Right lobe of liver (tissue), 4 donors: ENCODE measurements at regions not wholly inside any gene's neighbourhood (a gene's known extent, or its start where the extent isn't known, plus 50 kb on each side); places are given as distances from the start of the nearest gene placed in this dataset.

Experiments
- CTCF ChIP-seq, 4 donors: fragments of 200-600 bp in 3 of 4; fragments of 450-650 bp in 1 of 4; IDR thresholded peaks; one replicate each; pipeline versions ENCODE4 v1.5.1 to v1.8.0; 2016 to 2022; ENCODE audit warnings: antibody characterized with exemption in 4 of 4, mild to moderate bottlenecking in 2 of 4
- POLR2A ChIP-seq: fragments of 450-650 bp; IDR thresholded peaks from one replicate; pipeline ENCODE4 v1.6.1; 2017; ENCODE audit warnings: antibody characterized with exemption, mild to moderate bottlenecking
- donor health status: DM: no; HTN: no; CAD: no.
- donor health status: DM: no; HTN: no; CAD: no.
- donor health status: DM: no; HTN: yes; CAD: no.

GRCh38 chr2:3968736-3969135 is 265.4 kb downstream of the DCDC2C start:
- TF ChIP-seq POLR2A (no peak), CTCF (IDR thresholded peaks at IDR 0.05) (no peak)
